ENCODE measurements at regions not wholly inside any gene's neighbourhood (a gene's known extent, or its start where the extent isn't known, plus 50 kb on each side); places are given as distances from the start of the nearest gene placed in this dataset.

DNA sequence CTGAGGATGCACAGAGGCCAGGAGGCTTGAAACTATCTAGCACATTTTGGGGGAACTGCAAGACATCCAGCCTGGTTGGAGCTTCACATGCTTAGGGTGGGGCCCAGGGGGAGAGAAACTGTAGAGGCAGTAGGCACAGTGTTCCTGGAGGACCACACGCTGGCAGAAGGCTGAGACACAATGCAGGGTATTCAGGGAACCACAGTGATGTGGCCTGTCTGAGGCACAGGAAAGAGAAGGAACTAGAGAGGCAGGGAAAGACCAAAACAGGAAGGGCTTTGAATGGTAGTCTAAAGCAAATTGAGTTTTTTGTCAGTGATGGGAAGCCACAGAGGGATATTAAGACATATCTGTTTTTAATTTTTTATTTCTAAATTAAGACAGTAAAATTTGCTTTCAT lies 100.2 kb upstream of the PRICKLE1 start:
- TF ChIP-seq EZH2 (IDR thresholded peaks at IDR 0.05) (no peak), POLR2AphosphoS5 (IDR thresholded peaks at IDR 0.05; ENCODE audit: borderline replicate concordance, low read depth, low read length) (no peak), FOXP2 (optimal IDR thresholded peaks at IDR 0.05; ENCODE audit: control extremely low read depth, extremely low read length, insufficient read depth) (no peak)

Measured in SK-N-MC (cell line).